ENCODE measurements at regions not wholly inside any gene's neighbourhood (a gene's known extent, or its start where the extent isn't known, plus 50 kb on each side); places are given as distances from the start of the nearest gene placed in this dataset.

GRCh38 chr15:93358166-93359059 lies 269.4 kb upstream of the RGMA start:
- TF ChIP-seq CTCF (IDR thresholded peaks at IDR 0.05) (no peak), POLR2A (IDR thresholded peaks at IDR 0.05) (no peak)
